ENCODE measurements at regions not wholly inside any gene's neighbourhood (a gene's known extent, or its start where the extent isn't known, plus 50 kb on each side); places are given as distances from the start of the nearest gene placed in this dataset.
"Not testable (repeated sequence)": the region's sequence is repeated elsewhere in the genome, so short reads cannot be mapped to it uniquely, and the experiment has no call there.

- no peak for DNase-seq
Measured at GRCh38 chr3:176149567-176149966, 1047.7 kb downstream of the TBL1XR1 start.

DNA sequence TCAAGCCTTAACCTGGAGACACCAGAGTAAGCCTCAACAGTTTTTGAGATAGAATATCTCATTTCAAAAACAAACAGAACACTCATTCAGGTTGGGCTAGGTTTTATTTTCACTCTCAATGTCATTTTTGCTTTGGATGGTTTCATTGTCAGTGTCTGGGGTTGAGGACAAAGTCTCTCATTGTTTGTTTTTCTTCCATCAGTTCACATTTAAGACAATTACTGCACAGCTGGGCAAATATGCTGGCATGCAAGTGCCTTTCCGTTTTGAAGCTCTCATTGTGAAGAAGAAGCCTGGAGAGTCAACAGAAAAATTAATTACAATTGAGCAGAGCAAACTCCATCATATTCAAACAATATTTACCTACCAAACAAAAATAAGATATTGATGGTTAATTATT, 1050.0 kb downstream of the TBL1XR1 start:
- DNase-seq = peak; percentile 99

DNA sequence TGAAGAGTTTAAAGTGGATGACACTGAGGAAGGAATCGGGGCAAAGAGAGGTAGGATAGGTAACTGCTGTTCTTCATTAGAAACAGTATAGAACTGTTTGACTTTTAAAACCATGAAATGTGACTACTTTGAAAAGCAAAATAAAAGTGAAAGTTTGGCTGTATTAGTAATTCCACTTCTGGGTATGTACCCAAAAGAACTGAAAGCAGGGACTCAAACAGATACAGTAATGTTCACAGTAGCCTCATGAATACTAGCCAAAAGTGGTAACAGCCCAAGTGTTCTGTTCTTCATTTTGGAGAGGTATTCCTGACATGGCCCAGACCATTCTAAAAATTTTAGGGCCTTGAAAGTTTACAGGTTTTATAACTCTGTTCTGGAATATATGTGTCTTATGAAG, 1055.4 kb downstream of the TBL1XR1 start:
- no peak for DNase-seq

DNA sequence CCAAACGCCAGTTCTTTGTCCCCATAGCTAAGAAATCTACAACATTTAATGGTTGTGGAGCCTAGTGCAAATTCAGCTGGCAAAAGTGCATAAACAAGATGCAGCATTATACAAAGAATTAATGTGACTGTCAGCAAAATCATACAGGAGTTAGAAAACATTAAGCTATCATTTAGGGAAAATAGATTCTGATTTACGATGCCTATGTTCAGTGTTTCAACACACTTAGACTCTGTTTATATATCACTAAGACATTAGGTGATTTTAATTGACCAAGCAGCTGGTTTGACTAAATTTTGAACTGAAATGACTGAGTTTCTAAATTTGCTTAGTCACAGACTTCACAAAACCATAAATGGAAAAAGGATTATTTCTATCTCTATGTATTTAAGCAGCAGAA, 1076.8 kb downstream of the TBL1XR1 start:
- peak; percentile 16 for DNase-seq

DNA sequence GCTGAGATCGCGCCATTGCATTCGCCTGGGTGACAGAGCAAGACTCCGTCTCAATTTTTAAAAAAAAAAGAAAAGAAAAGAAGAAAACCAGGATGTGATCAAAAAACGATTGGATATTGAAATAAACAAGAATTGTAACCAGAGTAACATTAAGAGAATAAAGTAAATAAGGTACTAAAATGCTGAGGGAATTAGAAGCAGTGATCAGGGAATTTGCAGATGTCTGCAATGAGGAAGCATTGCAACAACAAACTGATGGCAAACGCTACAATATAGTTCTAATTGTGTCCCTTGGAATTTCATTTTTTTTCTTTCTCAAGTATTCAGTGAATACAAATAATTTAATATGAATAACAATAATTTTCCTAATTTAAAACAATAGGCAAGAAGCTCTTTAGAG, 1077.5 kb downstream of the TBL1XR1 start:
- no peak for DNase-seq

DNA sequence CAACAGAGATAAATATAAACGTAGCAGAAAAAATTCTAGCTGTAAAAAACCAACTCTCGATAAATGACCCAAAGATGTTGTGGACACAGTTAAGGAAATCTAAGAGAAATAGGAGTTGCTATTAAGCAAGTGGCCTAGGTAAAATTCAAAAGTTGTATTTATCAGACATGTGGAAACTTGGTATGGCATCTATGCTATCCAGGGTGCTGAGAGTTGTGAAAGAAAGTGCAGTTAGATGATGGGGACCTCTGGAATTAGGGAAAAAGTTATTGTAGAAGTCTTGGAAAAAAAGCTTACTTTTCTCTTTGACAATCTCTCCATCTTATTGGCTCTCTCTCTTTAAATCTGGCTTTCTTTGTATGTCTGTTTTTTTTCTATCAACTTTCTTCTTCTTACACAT, 1090.9 kb downstream of the TBL1XR1 start:
- DNase-seq = no peak

DNA sequence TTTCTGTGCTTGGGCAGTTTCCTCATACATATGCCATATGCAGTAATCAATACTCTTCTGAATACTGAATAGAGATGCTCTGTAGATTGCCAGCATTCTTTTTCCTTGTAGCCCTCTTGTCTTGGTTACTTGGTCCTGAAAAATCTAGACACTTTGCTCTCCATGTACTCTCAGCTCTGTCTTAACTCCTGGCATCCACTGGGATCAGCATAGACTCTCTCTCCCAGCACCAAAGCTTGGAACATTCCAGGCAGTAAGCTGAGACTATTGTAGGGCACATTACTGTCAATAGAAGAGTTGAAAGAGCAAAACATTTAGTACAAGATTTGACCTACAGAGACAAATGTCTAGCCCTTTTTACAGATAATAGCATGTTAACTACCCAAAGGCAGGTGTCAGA, 1100.3 kb downstream of the TBL1XR1 start:
- no peak for DNase-seq

GRCh38 chr3:176093892-176094291, 1103.4 kb downstream of the TBL1XR1 start:
- not testable (repeated sequence) for DNase-seq

DNA sequence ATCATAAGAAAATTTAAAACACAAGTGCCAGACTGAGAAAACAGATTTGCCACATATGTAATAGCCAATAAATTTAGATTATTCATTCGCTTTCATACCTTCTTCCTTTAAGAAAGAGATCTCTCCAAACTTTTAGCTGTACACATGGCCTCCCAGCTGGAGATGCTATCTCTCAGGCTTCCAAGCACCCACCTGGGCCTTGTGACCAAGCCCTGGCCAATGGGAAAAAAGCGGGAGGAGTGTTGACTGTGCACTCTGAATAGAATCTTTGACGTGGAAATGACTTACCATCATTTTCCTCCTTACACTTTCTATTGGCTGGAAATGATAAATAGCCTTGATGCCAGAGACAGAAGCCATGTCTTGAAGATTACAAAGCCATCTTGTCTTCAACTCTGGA, 1106.6 kb downstream of the TBL1XR1 start:
- DNase-seq = no peak

GRCh38 chr3:176088962-176089383, 1108.3 kb downstream of the TBL1XR1 start:
- no peak for DNase-seq

GRCh38 chr3:176087066-176087697, 1110.1 kb downstream of the TBL1XR1 start:
- DNase-seq = no peak

DNA sequence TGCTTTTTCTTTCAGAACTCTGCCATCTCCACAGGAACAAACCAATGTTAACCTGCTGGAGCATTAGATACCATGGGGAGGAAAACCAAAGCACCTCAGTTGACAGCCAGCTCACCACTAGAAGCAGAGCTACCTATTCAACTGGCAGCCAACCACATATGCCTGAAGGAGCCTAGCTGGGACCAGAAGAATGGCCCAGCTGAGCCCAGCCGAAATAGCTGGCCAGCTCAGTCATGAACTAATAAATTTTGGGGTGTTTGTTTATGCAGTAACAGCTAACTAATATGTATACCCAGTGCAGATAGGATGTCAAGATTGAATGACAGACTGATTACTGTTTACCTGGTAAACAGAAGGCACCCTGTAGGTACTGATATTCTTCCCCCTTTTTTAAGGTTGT, 1117.5 kb downstream of the TBL1XR1 start:
- DNase-seq = no peak

DNA sequence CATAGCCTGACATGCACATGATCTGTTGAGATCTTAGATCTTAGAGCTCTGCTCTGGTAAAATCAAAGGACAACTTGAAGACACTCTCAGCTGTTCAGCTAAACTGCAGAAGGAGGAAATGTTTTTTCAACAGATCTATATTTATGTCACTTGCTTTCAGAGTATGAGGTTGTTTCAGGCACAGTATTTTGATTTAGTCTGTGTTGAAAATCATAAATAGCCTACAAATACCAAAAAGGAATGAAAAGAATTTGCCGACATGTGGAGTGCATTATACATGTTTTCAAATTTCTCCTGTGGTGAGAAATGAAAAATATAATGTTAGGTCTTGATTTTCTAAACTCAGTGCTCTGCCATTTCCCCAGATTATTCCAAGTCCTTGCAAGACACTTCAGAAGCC, 1118.4 kb downstream of the TBL1XR1 start:
- no peak for DNase-seq

DNA sequence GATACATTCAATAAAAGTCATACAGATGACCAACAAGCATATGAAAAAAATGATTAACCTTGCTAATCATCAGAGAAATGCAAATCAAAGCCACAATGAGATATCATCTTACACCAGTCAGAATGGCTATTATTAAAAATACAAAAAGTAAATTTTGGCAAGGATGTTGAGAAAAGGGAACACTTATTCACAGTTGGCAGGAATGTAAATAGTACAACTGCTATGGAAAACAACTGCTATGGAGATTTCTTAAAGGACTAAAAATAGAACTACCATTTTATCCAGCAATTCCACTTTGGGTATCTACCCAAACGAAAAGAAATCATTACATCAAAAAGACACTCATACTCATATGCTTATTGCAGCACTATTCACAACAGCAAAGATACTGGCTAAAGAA, 1121.8 kb downstream of the TBL1XR1 start:
- no peak for DNase-seq

GRCh38 chr3:176075046-176075445, 1122.2 kb downstream of the TBL1XR1 start:
- DNase-seq = no peak

DNA sequence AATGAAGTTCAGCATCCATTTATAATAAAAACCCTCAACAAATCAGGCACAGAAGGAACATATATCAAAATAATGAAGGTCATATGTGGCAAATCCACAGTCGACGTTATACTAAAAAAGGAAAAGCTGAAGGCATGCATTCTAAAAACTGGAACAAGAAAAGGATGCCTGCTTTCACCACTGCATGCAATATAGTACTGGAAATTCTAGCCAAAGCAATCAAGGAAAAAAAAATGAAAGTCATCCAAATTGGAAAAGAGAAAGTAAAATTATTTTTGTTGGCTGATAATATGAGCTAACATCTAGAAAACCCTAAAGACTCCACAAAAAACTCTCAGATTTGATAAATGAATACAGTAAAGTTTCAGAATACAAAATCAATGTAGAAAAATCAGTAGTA, 1123.2 kb downstream of the TBL1XR1 start:
- DNase-seq = no peak

- no peak for DNase-seq
Measured at GRCh38 chr3:176071943-176072342, 1125.3 kb downstream of the TBL1XR1 start.

GRCh38 chr3:176068750-176069149, 1128.5 kb downstream of the TBL1XR1 start:
- DNase-seq = no peak

GRCh38 chr3:176058856-176059255, 1138.4 kb downstream of the TBL1XR1 start:
- no peak for DNase-seq

DNA sequence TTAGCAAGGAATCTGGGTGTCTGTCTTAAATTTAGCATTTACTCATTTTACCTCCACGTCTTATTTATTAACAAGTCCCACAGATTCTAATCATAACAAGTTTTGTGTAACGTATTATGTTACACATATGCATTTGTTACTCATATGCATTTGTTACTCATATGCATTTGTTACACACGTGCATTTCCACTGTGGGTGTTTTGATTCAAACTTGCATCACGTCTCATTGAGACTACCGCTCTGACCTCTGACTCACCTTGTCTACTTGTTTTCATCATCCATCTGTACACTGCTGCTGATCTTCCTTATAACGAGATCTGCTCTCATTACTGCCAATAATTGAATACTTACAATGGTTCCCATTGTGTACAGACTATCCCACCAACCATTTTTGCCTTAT, 1141.4 kb downstream of the TBL1XR1 start:
- DNase-seq = no peak

GRCh38 chr3:176051766-176052165, 1145.5 kb downstream of the TBL1XR1 start:
- DNase-seq = no peak

DNA sequence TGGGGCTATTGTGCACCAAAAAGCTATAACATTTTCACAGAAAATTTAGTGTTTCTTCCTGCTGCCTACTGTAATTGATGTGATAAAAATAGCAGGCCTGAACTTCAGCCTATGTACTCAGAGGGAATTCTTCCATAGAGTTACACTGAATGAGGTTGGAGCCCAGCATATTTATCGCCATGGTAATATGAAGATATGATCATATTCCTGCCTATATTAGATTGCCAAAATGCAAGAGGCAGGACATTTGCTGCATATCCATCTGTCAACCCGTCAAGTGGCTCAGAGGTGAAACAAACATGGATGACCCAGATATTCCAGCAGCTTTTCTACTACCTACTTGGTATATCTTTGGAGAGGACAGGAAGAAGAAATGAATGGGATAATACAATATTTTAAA, 1150.6 kb downstream of the TBL1XR1 start:
- no peak for DNase-seq

DNA sequence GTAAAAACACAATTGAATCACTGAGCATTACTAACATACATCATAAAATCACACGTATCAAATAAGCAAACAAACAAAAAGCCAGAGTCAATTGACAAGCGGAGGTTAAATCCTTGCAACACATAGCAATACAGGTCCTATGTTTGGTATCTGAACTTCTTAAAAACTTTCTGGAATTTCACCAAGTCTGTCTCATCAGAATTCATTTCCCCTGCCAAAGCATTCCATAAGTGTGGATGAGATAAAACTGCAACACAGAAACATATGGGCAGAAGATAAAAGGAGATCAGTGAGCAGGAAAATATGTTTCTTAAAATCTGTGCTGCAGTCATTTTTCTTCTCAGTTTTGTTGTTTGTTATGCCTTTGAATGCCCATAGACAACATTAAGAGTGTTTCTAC, 1155.5 kb downstream of the TBL1XR1 start:
- DNase-seq = no peak

DNA sequence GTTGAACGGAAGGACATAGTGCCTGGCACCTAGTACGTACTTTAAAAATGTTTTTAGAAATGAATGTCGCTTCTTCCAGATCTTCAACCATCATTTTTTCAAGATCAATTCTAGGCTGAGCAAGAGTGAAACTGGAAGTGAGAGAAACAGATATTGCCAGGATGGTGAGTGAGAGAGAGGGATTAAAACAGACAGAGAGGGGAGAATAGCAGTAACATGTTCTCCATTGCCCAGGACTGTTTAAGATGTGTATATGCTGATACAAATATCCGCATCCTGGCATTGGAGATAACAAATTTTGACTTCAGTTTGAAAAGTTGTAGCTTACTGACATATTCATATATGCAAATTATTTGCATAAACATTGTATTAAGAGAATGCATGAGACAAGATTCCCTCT, 1156.1 kb downstream of the TBL1XR1 start:
- DNase-seq = no peak

GRCh38 chr3:176037636-176038035, 1159.6 kb downstream of the TBL1XR1 start:
- DNase-seq = no peak

DNA sequence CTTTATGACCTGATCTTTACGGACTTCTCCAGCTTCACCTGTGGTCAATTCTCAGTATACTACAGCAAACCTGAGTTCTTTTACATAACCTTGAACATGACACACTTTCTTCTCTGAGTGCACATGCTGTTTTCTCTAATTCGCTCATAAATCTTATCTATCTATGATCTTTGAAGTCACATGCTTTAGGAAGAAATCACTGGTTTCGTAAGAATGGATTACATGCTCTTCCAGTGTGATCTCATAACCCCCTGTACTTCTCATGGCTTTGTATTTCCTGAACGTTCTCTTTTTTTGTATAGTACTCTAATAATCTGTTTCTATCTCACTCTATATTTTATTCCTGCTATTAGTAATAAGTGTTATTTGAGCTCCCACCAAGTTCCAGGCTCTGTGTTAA, 1165.2 kb downstream of the TBL1XR1 start:
- DNase-seq = no peak
